ENCODE measurements at regions not wholly inside any gene's neighbourhood (a gene's known extent, or its start where the extent isn't known, plus 50 kb on each side); places are given as distances from the start of the nearest gene placed in this dataset.

- no peak for DNase-seq
Measured at GRCh38 chr14:83529531-83529930, 1995.9 kb upstream of the SEL1L start.

GRCh38 chr14:83533734-83534133 is 1996.2 kb upstream of the FLRT2 start:
- no peak for DNase-seq

GRCh38 chr14:83534995-83535394 is 1994.9 kb upstream of the FLRT2 start:
- DNase-seq, result no peak

GRCh38 chr14:83535444-83535843 is 1994.5 kb upstream of the FLRT2 start:
- no peak for DNase-seq

- DNase-seq, result no peak
Measured at GRCh38 chr14:83541147-83541546, 1988.8 kb upstream of the FLRT2 start.

- no peak for DNase-seq
Measured at GRCh38 chr14:83548061-83548839, 1981.7 kb upstream of the FLRT2 start.

GRCh38 chr14:83556065-83556464 is 1973.9 kb upstream of the FLRT2 start:
- DNase-seq, result no peak

GRCh38 chr14:83556746-83557453 is 1973.0 kb upstream of the FLRT2 start:
- no peak for DNase-seq

- no peak for DNase-seq
Measured at GRCh38 chr14:83558946-83559345, 1971.0 kb upstream of the FLRT2 start.

- no peak for DNase-seq
Measured at GRCh38 chr14:83559721-83560120, 1970.2 kb upstream of the FLRT2 start.

GRCh38 chr14:83561261-83561660 is 1968.7 kb upstream of the FLRT2 start:
- no peak for DNase-seq

GRCh38 chr14:83566567-83566966 is 1963.4 kb upstream of the FLRT2 start:
- DNase-seq, result no peak

GRCh38 chr14:83568141-83568540 is 1961.8 kb upstream of the FLRT2 start:
- no peak for DNase-seq

- DNase-seq, result no peak
Measured at GRCh38 chr14:83575301-83575700, 1954.6 kb upstream of the FLRT2 start.

- no peak for DNase-seq
Measured at GRCh38 chr14:83583201-83583600, 1946.7 kb upstream of the FLRT2 start.

GRCh38 chr14:83594874-83595273 is 1935.1 kb upstream of the FLRT2 start:
- no peak for DNase-seq

- no peak for DNase-seq
Measured at GRCh38 chr14:83607682-83608081, 1922.3 kb upstream of the FLRT2 start.

- no peak for DNase-seq
Measured at GRCh38 chr14:83611491-83611890, 1918.5 kb upstream of the FLRT2 start.

- no peak for DNase-seq
Measured at GRCh38 chr14:83611906-83612390, 1918.0 kb upstream of the FLRT2 start.

- DNase-seq, result no peak
Measured at GRCh38 chr14:83614956-83615355, 1915.0 kb upstream of the FLRT2 start.

- no peak for DNase-seq
Measured at GRCh38 chr14:83624541-83624940, 1905.4 kb upstream of the FLRT2 start.

- no peak for DNase-seq
Measured at GRCh38 chr14:83632375-83632774, 1897.6 kb upstream of the FLRT2 start.

GRCh38 chr14:83638748-83639504 is 1891.0 kb upstream of the FLRT2 start:
- DNase-seq, result no peak
